DMS 273 treated with DMSO at 0.1 percent for 48 hours (cell line): ENCODE measurements at regions not wholly inside any gene's neighbourhood (a gene's known extent, or its start where the extent isn't known, plus 50 kb on each side); places are given as distances from the start of the nearest gene placed in this dataset.
"Not testable (repeated sequence)": the region's sequence is repeated elsewhere in the genome, so short reads cannot be mapped to it uniquely, and the experiment has no call there.

Source experiments
- DNase-seq: peaks from one replicate; lab custom pipeline; 2025; lab: John Stamatoyannopoulos, UW

DNA sequence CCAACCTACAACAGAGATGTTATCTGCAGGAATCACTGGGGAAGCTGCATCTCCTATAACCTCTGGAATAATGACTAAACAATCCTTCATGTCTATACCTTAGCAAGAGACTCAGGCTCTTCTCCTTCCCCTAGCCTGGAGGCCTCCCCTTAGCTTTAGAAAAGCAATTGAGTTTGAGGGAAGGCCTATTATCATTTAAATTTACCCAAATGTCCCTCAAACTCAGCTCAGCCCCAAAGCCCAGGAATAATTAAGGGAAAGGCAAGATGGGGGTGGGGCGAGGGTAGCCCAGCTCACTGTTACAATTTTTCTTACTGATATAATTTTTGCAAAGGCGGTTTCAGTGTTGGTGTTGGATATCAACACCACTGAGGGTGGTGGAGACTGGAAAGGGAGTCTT is 151.4 kb upstream of the EEA1 start:
- DNase-seq = no peak

DNA sequence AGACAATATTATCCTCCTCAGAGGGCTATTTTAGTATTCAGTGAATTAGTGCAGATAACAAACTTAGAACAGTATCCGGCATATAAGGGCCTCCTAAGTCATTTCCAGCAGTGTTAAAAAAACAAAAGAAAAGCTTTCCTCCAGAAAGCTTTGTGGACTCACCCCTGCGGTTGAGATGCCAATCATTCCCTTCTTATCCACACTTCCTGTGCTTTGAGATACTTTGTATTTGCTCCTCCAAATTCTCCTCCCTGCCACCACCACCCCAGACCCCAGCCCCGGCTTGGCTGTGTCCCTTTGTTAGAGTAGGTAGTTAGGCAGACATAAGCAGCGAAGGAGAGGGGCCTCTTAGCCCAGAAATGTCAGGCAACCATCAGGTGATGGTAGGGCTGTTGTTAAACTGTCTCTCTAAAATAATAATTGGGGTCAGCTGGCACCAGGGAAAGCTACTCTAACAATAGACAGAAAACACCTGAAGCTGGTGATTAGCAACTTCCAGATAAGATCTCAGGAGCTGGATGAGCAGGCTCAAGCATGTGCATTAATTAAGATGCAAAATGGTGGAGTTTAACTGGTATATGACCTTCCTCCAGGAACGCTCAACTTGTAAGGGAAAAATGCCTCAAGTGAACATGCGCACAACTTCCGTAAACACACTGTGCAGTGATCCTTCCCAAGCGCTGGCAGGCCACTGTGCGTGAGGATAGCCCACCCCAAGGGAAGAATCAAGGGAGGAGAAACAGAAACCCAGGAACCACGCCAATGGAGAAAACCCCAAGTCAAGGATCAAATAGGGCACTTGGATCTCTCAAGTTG is 152.1 kb upstream of the EEA1 start:
- no peak for DNase-seq

DNA sequence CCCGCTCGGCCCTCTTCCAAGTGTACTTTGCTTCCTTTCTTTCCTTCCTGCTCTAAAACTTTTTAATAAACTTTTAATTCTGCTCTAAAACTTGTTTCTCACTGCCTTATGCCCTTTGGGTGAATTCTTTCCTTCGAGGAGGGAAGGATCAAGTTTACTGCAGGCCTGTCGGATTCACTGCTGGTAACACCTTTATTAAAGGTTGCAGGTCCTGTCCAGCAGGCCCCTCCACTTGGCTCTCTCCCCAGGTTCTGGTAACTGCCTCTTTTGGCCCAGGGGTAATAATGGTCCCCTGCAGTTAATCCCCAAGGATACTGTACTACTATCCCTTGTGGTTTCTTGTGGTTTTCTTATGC is 152.7 kb upstream of the EEA1 start:
- DNase-seq = no peak

DNA sequence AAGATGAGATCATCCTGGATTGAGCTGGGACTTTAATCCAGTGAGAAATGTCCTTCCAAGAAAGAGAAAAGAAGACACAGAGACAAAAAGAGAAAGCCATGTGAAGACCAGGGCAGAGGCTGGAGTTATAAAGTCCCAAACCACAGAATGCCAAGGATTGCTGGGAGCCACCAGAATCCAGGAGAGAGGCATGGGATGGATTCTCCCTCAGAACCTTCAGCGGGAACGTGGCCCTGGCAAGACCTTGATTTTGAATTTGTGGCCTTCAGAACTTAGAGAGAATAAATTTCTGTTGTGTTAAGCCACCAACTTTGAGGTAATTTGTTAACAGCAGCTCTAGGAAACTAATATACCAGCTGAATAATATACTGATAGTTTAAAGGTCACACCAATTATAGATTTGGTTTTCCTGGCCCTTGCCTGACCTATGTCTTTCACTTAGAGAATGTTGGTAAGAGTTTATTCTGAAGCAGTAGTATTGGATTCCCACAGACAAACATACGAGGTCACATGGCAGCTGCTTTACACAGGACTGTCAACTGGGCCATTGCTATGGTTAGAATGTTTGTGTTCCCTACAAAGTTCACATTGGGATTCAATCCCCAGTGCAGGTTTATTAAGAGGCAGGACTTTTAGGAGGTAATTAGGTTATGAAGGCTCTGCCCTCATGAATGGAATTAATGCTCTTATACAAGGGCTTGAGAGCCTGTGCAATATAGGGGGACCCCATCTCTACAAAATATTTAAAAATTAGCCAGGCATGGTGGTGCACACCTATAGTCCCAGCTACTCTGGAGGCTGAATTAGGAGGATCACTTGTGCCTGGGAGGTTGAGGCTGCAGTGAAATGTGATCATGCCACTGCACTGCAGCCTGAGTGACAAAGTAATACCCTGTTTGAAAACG is 156.5 kb upstream of the EEA1 start:
- DNase-seq = no peak

DNA sequence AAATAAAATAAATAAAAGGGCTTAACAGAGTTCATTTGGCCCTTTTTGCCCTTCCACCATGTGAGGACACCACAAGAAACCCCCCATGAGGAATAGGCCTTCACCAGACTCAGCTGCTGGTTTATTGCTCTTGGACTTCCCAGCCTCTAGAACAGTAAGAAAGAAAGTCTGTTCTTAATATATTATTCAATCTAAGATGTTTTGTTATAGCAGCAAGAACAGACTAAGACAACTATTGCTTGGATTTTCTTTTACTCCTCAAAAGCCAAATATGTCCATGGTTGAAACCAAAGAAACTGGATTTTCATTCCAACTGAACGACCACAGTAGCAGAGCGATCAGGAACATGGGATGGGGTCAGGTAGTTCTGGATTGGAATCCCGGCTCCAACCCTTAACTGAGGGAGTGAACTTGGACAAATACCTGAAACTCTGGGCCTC is 157.2 kb upstream of the EEA1 start:
- DNase-seq = no peak

DNA sequence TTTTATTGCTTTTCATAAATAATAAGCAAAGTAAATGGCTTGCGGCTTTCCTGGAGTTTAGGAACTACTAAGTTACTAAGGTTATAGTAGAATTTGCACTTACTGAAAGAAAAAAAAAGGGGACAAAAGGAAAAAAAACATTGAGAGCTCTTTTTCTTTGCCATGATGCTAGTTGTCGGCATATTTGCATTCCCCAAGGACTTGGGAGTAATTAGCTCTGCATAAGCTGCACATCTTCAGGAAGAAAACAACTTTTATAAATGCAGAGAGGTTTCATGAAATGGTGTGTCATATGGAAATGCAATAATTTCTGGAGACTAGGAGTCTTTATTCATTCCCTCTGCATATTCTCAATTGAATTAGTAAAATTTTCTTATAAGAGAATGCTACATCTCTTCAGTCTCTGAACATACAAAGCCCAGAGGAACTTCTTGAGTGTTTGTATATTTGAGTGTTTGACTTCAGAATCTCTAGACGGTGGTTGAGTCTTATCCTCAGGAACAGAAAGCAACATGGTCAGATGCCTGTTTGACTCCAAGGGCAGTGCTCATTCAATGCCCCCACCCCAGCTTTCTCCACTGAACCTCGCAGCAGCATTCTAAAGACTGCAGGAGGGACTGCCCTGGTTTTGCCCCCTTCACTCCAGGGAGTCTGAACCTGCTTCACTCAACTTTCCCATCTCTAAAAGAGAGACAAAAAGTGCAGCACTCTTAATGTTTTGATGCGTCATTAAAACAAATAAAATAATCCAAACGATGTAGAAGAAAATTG is 158.9 kb upstream of the EEA1 start:
- no peak for DNase-seq

DNA sequence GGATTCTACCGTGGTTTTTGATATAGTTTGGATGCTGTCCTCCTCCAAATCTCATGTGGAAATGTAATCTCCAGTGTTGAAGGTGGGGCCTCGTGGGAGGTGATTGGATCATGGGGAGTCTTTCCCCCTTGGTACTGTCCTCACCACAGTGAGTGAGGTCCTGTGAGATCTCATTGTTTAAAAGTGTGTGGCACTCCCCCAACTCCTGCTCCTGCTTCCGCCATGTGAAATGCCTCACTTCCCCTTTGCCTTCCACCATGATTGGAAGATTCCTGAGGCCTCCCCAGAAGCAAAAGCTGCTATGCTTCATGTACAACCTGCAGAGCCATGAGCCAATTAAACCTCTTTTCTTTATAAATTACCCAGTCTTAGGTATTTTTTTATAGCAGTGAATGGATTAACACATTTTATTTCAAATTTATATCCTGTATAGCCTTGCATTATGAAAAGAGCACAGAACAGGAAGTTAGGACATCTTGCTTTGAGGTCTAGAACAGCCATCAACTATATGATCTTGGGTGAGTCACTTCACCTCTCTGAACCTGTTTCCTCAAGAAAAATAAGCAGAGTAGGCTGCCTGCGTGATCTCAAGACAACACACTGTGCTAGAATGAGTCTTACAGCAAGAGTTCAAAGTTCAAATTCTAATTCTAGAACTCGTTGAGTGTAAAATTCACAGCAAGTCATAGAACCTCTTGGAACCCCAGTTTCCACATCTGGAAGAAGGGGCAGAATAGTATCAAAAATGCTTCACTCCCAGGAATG is 160.9 kb upstream of the EEA1 start:
- no peak for DNase-seq

DNA sequence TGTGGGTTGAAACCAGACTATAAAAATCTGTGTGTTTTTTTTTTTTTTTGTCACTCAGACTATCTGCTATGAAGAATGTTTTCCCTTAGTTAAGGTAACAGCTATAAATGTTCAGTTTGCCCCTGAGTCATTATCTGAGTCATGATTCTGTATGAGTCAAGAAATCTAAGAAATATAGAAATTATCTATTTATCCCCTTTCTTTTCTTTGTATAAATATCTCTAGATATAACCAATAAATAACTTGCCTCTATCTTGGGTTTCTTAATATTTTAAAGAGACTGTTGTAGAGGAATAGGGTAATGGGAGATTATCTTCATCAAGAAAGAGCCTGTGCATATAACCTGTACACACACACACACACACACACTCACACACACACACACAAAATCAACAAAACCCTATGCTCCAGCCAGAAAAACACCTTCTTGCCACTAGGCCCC is 161.7 kb upstream of the EEA1 start:
- DNase-seq = no peak

DNA sequence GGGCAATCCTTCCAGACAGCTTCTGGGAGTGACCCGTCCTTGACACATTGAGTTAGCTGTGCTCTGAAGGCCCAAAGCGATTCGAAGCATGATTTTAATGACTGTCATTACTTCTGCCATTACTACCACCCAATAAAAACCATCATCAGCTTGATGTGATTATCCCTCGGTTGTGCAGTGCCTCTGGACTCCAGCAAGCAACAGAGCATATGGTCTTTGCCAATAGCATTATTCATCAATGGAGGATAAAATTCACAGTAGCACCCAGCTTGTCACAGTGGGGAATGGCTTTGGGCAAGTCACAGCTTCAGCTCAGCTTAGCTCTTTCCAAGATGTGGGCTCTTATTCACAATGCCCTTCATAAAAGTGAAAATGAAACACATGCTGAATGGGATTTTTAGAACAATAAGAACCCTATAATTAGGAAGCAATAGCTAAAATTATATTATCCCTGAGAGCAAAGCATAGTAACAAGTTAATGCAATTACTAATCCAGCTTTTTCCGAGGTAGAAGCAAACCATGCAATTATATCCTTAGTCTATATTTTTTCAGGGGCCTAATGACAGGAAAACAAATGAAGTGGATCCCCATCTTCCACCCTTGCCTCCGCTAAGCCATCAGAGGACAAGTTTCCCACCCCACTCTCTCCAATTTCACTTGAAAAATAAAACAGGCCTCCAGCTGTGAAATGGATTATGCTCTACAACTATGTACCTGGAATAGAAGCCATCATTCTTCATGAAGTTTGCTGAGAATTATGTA is 163.0 kb upstream of the EEA1 start:
- no peak for DNase-seq

DNA sequence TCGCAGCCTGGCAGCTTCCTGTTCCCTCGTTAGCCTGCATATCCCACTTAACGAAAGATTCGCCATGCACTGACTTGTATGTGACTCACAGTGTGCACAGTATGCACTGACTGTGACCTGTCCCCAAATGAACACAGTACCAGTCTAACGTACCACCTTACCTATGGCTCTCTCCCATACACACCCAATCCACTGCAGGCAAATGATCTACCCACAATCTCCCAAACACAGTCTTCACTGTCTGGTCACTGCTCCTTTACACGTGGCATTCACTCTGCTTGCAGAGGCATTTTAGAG is 163.5 kb upstream of the EEA1 start:
- DNase-seq = no peak

DNA sequence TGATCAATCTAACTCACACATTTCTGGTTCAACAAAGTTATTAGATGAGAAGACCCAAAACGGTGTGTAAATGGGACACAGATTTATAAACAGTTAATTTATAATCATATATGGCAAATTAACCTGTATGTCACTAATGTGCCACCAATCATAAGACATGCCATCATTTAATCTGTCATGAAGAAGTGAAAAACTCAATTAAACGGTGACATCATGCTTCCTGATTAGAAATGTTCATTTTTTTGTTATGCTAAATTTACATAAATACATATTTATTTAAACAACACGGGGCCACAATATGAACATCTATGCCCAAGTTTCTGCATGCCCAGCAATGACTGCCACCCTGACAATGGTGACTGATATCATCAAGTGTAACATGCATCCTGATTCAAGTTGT is 164.1 kb upstream of the EEA1 start:
- no peak for DNase-seq

DNA sequence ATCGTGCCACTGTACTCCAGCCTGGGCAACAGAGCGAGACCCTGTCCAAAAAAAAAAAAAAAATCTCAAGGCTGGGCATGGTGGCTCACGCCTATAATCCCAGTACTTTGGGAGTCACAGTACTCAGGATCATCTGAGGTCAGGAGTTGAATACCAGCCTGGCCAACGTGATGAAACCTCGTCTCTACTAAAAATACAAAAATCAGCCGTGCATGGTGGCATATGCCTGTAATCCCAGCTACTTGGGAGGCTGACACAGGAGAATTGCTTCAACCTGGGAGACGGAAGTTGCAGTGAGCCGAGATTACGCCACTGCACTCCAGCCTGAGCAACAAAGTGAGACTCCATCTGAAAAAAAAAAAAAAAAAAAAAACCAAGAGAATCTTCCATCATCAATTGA is 165.1 kb upstream of the EEA1 start:
- not testable (repeated sequence) for DNase-seq

DNA sequence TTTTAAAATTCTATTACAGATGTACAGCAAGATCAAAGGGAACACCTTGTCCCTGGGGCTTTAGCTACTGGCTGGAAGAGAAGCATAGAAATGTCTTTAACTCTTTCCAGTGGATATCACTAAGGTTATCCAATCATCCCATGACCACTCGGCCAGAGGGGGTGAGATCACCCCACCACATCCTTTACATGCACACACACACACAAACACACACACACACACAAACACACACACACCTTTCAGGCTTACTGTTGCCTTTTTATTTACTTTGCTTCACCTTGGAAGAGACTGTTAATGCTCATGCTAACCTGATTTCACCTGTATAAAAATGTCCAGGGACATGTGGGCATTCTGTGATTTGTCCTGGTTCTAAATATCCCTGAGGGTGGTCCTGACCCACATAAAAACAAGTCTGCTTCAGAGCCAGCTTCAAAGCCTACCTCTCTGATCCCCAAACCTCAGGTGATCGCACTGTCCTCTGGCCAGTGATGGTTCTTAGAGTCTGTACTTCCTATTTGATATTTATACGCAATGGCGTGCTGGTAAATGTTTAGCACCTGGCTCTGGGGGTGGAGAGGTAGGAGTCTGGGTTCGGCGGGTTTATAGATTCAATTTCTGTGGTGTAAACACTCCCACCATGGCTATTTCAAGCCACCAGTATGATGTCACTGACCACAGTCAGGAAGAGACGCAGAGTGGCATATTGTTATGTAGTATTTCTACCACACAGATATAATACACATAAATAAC is 166.1 kb upstream of the EEA1 start:
- no peak for DNase-seq

DNA sequence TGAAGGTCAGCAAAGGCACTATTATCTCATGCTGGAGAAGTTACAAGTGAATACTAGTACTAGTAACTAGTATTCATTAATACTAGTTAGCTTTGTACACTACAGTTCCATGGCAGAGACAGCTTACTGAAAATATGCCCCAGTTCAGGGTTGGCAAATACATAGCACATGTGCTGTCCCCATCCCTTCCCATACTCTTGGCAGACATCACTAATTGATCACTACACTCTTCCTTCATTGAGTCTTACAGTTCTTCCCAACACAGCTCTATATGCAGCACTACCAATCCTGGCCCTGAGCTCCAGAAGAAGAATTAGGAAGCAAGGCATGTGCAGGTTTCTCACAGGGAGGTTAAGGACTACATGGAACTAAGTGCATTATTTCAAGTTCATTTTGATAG is 168.3 kb upstream of the EEA1 start:
- no peak for DNase-seq

DNA sequence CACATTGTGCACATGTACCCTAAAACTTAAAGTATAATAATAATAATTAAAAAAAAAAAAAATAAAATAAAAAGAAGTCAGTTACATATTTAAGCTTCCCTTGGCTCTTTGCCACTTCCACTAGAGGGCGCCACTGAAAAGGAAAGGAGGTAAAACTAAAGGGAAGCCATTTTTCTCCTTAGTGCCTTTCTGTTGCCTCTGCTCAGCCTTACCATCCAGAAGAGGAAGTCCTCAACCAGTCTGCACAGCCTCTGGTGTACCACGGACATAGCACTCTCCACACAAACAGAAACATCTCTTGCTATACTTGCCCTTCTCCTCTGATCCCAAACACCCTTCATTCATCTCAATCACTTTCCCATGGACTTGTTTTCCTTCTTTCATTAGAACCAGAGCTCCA is 169.0 kb upstream of the EEA1 start:
- no peak for DNase-seq

DNA sequence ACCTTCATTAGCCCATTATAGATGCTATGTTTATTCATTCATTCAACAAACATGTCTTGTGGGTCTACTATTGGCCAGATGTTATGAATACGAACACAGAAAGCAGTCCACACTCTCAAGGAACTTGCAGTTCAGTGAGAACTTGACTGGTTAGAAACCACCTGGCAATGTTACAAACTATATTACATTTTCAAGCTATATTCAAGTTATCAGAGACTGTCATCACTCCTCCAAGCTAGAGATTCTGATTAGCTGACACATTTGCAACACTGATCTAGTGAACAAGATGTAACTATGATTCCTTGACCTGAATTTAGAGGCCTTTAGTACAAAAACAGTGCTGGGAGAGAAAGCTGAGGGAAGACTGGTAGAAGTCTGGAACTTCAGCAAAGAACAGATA is 170.7 kb upstream of the EEA1 start:
- no peak for DNase-seq

DNA sequence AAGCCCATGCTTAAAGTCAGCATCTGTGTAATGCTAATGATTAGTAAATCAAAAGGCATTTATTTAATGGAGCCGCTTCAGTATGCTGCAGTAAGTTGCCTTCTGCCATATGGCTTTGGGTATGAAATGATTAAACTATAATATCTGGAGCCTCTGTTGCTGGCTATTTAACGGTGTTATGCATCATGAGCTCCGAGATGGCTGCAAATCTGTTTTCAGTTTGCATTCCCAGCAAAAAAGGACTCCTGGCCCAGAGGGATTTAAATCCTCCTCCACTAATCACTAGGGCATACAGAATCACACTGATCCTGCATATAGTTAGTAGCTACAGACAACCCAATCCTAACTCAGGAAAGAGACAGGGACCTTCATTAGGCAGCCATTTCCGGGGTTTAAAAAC is 171.5 kb upstream of the EEA1 start:
- DNase-seq = no peak

DNA sequence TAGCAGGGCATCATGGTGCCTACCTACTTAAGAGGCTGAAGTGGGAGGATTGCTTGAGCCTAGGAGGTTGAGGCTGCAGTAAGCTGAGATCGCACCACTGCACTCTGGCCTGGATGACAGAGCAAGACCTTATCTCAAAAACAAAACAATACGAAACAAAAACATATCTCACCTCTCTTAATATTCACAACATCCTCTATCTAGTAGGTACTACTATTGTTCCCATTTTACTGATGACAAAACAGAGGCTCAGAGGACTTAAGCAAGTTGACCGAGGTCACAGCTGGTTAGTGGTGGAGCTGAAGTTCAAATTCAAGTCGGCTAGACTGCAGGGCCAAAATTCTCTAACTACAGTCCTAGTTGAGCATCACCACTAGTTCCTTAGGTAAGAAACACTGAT is 172.3 kb upstream of the EEA1 start:
- DNase-seq = no peak

DNA sequence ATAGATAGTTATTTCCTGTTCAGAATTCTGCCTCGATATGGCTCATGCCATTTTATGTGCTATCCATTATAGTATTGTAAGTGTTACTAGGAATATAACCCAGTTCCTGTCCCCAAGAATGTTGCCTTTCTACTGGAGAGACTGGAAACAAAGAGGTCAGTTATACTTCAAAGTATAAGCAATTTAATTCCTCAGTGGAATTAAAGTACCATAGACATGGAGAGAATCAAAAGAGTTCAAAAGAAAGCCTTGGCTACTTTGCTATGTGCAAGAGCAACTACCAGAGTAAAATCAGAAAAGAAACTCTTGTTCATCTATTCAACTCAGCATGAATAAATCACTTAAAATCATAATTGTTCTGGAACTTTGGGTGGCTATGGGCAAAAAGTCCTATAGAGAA is 173.2 kb upstream of the EEA1 start:
- no peak for DNase-seq

DNA sequence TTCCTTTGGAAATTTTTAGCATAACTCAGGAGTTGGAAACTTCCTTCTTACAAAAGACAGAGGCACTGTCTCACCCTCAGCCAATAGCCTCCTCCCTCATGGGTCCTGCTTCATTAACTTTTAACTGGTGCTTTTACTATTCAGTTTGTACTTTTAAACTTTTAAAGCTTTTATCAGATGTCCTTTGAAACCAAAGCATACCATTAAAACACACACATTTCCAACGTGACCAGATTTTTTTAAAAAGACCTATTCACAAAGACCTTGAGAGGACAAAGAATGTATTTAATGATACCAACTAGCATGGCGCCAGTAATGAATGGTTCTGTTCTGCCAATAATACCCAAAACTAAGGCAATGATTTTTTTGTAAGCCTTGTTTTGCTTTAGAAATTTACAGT is 173.6 kb upstream of the EEA1 start:
- DNase-seq = no peak

DNA sequence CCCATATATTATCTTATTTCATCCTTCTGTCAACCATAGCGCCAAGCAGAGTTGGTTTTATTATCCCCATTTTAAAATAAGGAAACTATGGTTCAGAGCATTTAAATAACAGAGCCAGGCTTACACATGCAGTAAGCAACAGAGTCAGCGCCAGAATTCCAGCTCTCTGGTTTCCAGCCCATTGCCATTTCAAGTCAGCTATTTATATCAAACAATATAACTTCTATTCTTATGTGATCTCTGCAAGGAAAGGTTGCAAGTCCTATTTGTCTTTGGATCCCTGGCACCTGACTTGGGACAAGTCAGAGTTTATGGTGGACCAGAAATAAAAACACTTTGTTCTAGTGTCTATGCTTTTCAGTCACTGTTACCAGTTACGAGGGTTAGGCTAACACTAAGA is 174.1 kb upstream of the EEA1 start:
- DNase-seq = no peak
